HCT116 (cell line): ENCODE measurements at regions not wholly inside any gene's neighbourhood (a gene's known extent, or its start where the extent isn't known, plus 50 kb on each side); places are given as distances from the start of the nearest gene placed in this dataset.

ENCODE experiments used
- ATAC-seq: fragments of 200-7000 bp; cut with Tn5 transposase; 2 replicates; pipeline ENCODE4 v1.9.1; 2020; ENCODE audit warnings: mild to moderate bottlenecking, moderate library complexity
- BruUV-seq: library from RNA; stranded (reverse); fragments of 400-500 nt; replicated peaks from 2 replicates; lab custom pipeline; 2021; lab: Mats Ljungman, UMichigan
- CTCF ChIA-PET: fragments of 300-600 bp; sonication (Branson Sonifier 250); formaldehyde crosslinking; loops from one replicate; lab custom pipeline; 2021; ENCODE audit warnings: antibody characterized with exemption; lab: Charles Lee
- POLR2A ChIA-PET: fragments of 300-600, 350-600 bp; sonication (Branson Sonifier 250); formaldehyde crosslinking; loops from one replicate; lab custom pipeline; 2021; ENCODE audit warnings: antibody characterized with exemption; lab: Charles Lee
- RAD21 ChIA-PET, 2 experiments: fragments of 300-600 bp; sonication (Branson Sonifier 250); formaldehyde crosslinking; loops; one replicate each; lab custom pipeline; 2023; ENCODE audit warnings: low total read pairs in 2 of 2; ENCODE audit not compliant: uncharacterized antibody in 2 of 2, unreplicated experiment in 2 of 2, low non-redundant PET in 1 of 2; lab: Charles Lee
- DNase-seq: peaks from one replicate; pipeline ENCODE4 v3.0.0-alpha.2; 2010; ENCODE audit warnings: low read depth, low spot score
- H2AFZ ChIP-seq: fragments of 200-600 bp; shearing (Covaris generic), sonication (generic); 2 replicates; pipeline ENCODE4 v1.6.1; 2017; ENCODE audit warnings: low read depth, mixed run types, mixed read lengths, antibody characterized with exemption, low read length; ENCODE audit not compliant: poor library complexity, severe bottlenecking
- H3K27ac ChIP-seq: 2 replicates; pipeline ENCODE4 v1.5.1; 2012; ENCODE audit warnings: low read depth, low read length
- H3K27me3 ChIP-seq: fragments of 200-600 bp; sonication (generic); 2 replicates; pipeline ENCODE4 v1.6.1; 2016; ENCODE audit warnings: mixed run types, low read length, mixed read lengths; ENCODE audit not compliant: insufficient read depth
- H3K36me3 ChIP-seq, 2 experiments: fragments of 200-500 bp in 1 of 2; fragments of 200-600 bp in 1 of 2; sonication (Bioruptor generic) in 1 of 2; sonication (generic) in 1 of 2; 2 replicates each; pipeline versions ENCODE4 v1.5.1 to v1.6.1; 2014 to 2016; ENCODE audit warnings: low read length in 2 of 2, inconsistent platforms in 1 of 2, mixed read lengths in 1 of 2, mixed run types in 1 of 2; ENCODE audit not compliant: insufficient read depth in 2 of 2, control insufficient read depth in 1 of 2
- H3K4me1 ChIP-seq, 2 experiments: fragments of 200-600 bp in 1 of 2; sonication (generic) in 1 of 2; 2 replicates each; pipeline versions ENCODE4 v1.5.1 to v1.6.1; 2012 to 2017; ENCODE audit warnings: low read length in 2 of 2, inconsistent platforms in 1 of 2, mild to moderate bottlenecking in 1 of 2, mixed read lengths in 1 of 2, mixed run types in 1 of 2, moderate library complexity in 1 of 2; ENCODE audit not compliant: insufficient read depth in 2 of 2, control insufficient read depth in 1 of 2
- H3K4me2 ChIP-seq: fragments of 200-600 bp; sonication (generic); 2 replicates; pipeline ENCODE4 v1.6.1; 2017; ENCODE audit warnings: mixed run types, low read length, mixed read lengths
- H3K4me3 ChIP-seq, 2 experiments: fragments of 200-600 bp in 1 of 2; sonication (generic) in 1 of 2; replicated peaks in 1 of 2; 2 replicates each; pipeline ENCODE4 v1.5.1; 2011 to 2016; ENCODE audit warnings: low read length in 2 of 2, control low read depth in 1 of 2, low read depth in 1 of 2, mild to moderate bottlenecking in 1 of 2, mixed read lengths in 1 of 2, mixed run types in 1 of 2
- H3K79me2 ChIP-seq: fragments of 200-600 bp; sonication (generic); 2 replicates; pipeline ENCODE4 v1.6.1; 2017; ENCODE audit warnings: mild to moderate bottlenecking, mixed run types, low read length, moderate library complexity, mixed read lengths; ENCODE audit not compliant: insufficient read depth
- H3K9ac ChIP-seq: fragments of 200-600 bp; sonication (generic); 2 replicates; pipeline ENCODE4 v1.6.1; 2016; ENCODE audit warnings: low read length, mixed read lengths
- H3K9me2 ChIP-seq: fragments of 200-600 bp; sonication (generic), shearing (Covaris generic); 2 replicates; pipeline ENCODE4 v1.6.1; 2017; ENCODE audit warnings: mixed run types, mild to moderate bottlenecking, moderate library complexity; ENCODE audit not compliant: insufficient read depth
- H3K9me3 ChIP-seq, 2 experiments: fragments of 200-500 bp in 1 of 2; fragments of 200-600 bp in 1 of 2; sonication (Bioruptor generic) in 1 of 2; sonication (generic) in 1 of 2; 2 replicates each; pipeline ENCODE4 v1.6.1; 2014 to 2017; ENCODE audit warnings: low read length in 2 of 2, mixed read lengths in 2 of 2, inconsistent platforms in 1 of 2, low read depth in 1 of 2, mild to moderate bottlenecking in 1 of 2, mixed run types in 1 of 2, moderate library complexity in 1 of 2; ENCODE audit not compliant: control insufficient read depth in 1 of 2, insufficient read depth in 1 of 2
- H4K20me1 ChIP-seq: fragments of 200-600 bp; sonication (generic), shearing (Covaris generic); 2 replicates; pipeline ENCODE4 v1.6.1; 2017; ENCODE audit warnings: mixed run types, mild to moderate bottlenecking, moderate library complexity; ENCODE audit not compliant: insufficient read depth
- TCF7L2 ChIP-seq: IDR thresholded peaks from 2 replicates; pipeline ENCODE4 v1.7.0; 2011; ENCODE audit warnings: borderline replicate concordance, inconsistent platforms; ENCODE audit not compliant: insufficient read depth, insufficient read length; ENCODE audit errors: extremely low read depth
- intact Hi-C: fragments of 100-400 bp; cut with micrococcal nuclease; formaldehyde crosslinking; loops from 2 replicates; pipeline ENCODE4 v1.10.0; 2022
- TF ChIP-seq, protein P1 (sequence below): IDR thresholded peaks from 2 replicates; pipeline ENCODE4 v1.6.1; 2012; ENCODE audit warnings: low read depth
- TF ChIP-seq, protein P2 (sequence below): IDR thresholded peaks from 2 replicates; pipeline ENCODE4 v1.6.1; 2011; ENCODE audit warnings: mild to moderate bottlenecking, low read length, moderate library complexity; ENCODE audit not compliant: insufficient replicate concordance; ENCODE audit errors: extremely low read depth

DNA sequence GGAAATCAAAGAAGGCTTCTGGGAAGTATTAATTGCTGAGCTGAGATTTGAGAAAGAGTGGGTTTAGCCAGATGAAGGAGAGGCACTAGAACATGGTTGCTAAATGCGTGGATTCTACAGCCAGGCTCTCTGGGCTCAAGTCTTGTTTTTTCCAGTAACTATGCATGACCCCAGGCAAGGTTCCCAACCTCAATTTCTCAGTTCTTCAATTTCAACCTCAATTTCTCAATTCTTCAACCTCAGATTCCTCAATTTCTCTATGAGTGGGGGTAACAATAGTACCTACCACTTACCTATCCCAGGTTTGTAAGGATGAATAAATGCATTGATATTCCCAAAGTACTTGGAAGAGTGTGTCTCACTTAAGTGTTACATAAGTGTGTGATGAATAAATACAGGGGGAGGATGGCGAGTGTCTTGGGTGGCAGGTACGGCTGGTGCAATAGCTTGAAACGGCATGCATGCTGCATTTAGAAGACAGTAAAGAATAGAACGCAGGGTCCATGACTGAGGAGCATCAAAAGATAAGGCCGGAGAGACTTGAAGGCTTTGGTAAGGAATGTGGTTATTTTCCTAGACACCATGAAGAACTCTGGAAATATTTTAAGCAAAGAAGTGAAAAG lies 149.1 kb upstream of the ATP2B1 start:
- DNase-seq (no peak), ATAC-seq (no peak)
- ChIA-PET RAD21 (no interaction called here), CTCF (no interaction called here), POLR2A (no interaction called here)
- H3K79me2 ChIP-seq: no peaks in the 10 kb centered on the region
- no peaks in the 10 kb centered on the region for H3K9me3 ChIP-seq
- no peak for TF ChIP-seq TCF7L2
- TF ChIP-seq, protein P1, sequence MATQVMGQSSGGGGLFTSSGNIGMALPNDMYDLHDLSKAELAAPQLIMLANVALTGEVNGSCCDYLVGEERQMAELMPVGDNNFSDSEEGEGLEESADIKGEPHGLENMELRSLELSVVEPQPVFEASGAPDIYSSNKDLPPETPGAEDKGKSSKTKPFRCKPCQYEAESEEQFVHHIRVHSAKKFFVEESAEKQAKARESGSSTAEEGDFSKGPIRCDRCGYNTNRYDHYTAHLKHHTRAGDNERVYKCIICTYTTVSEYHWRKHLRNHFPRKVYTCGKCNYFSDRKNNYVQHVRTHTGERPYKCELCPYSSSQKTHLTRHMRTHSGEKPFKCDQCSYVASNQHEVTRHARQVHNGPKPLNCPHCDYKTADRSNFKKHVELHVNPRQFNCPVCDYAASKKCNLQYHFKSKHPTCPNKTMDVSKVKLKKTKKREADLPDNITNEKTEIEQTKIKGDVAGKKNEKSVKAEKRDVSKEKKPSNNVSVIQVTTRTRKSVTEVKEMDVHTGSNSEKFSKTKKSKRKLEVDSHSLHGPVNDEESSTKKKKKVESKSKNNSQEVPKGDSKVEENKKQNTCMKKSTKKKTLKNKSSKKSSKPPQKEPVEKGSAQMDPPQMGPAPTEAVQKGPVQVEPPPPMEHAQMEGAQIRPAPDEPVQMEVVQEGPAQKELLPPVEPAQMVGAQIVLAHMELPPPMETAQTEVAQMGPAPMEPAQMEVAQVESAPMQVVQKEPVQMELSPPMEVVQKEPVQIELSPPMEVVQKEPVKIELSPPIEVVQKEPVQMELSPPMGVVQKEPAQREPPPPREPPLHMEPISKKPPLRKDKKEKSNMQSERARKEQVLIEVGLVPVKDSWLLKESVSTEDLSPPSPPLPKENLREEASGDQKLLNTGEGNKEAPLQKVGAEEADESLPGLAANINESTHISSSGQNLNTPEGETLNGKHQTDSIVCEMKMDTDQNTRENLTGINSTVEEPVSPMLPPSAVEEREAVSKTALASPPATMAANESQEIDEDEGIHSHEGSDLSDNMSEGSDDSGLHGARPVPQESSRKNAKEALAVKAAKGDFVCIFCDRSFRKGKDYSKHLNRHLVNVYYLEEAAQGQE: no peak
- TF ChIP-seq, protein P2, sequence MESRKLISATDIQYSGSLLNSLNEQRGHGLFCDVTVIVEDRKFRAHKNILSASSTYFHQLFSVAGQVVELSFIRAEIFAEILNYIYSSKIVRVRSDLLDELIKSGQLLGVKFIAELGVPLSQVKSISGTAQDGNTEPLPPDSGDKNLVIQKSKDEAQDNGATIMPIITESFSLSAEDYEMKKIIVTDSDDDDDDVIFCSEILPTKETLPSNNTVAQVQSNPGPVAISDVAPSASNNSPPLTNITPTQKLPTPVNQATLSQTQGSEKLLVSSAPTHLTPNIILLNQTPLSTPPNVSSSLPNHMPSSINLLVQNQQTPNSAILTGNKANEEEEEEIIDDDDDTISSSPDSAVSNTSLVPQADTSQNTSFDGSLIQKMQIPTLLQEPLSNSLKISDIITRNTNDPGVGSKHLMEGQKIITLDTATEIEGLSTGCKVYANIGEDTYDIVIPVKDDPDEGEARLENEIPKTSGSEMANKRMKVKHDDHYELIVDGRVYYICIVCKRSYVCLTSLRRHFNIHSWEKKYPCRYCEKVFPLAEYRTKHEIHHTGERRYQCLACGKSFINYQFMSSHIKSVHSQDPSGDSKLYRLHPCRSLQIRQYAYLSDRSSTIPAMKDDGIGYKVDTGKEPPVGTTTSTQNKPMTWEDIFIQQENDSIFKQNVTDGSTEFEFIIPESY: no peak
- intact Hi-C loops: no loop called here
- H3K9ac ChIP-seq: no peak overlapping the region
- H3K4me3 ChIP-seq: no peak overlapping the region
- no peaks in the 10 kb centered on the region for H3K27me3 ChIP-seq
- no peaks in the 10 kb centered on the region for H3K9me2 ChIP-seq
- no peaks in the 10 kb centered on the region for H3K4me1 ChIP-seq
- H3K4me2 ChIP-seq: no peak overlapping the region
- no peaks in the 10 kb centered on the region for H3K36me3 ChIP-seq
- H3K27ac ChIP-seq: no peak overlapping the region
- H4K20me1 ChIP-seq: no peaks in the 10 kb centered on the region
- no TSS peak for BruUV-seq
- no peak overlapping the region for H2AFZ ChIP-seq
